ENCODE measurements at regions not wholly inside any gene's neighbourhood (a gene's known extent, or its start where the extent isn't known, plus 50 kb on each side); places are given as distances from the start of the nearest gene placed in this dataset.

DNA sequence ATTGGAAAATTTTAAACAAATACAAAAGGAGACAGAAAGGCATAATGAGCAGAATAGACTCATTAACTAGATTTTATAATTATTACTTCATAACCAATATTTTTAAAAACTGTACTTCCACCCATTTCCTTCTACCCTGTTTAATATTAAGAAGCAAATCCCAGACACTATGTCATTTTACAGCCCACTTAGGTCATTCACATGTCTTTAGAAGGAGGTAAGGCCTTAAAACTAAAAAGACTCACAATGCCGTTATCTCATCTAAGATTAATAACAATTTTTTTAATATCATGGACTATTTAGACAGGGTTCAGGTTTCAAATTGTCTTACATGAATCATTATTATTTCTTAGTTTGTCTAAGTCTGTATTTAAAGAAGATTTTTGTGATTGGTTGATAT, 217.2 kb downstream of the NFKBIZ start:
- Mint-ChIP-seq H3K9me3 (peaks cover 5% of the 10 kb centered on the region), H3K4me3 (no peak overlapping the region), H3K27ac (no peak overlapping the region), H3K4me1 (no peaks in the 10 kb centered on the region), H3K27me3 (ENCODE audit: insufficient read depth) (peaks cover 2% of the 10 kb centered on the region), H3K36me3 (ENCODE audit: low read depth) (no peaks in the 10 kb centered on the region)
- no peaks in the 10 kb centered on the region for H3K36me3 ChIP-seq (ENCODE audit: control insufficient read depth, insufficient read depth, low read length)
- H3K9ac ChIP-seq (ENCODE audit: extremely low read depth, low read length, poor library complexity, severe bottlenecking), result no peak overlapping the region
- TF ChIP-seq, protein P1, sequence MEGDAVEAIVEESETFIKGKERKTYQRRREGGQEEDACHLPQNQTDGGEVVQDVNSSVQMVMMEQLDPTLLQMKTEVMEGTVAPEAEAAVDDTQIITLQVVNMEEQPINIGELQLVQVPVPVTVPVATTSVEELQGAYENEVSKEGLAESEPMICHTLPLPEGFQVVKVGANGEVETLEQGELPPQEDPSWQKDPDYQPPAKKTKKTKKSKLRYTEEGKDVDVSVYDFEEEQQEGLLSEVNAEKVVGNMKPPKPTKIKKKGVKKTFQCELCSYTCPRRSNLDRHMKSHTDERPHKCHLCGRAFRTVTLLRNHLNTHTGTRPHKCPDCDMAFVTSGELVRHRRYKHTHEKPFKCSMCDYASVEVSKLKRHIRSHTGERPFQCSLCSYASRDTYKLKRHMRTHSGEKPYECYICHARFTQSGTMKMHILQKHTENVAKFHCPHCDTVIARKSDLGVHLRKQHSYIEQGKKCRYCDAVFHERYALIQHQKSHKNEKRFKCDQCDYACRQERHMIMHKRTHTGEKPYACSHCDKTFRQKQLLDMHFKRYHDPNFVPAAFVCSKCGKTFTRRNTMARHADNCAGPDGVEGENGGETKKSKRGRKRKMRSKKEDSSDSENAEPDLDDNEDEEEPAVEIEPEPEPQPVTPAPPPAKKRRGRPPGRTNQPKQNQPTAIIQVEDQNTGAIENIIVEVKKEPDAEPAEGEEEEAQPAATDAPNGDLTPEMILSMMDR (conservative IDR thresholded peaks at IDR 0.05), result no peak
- no peaks in the 10 kb centered on the region for H3K27me3 ChIP-seq (ENCODE audit: control insufficient read depth, insufficient read depth, low read length, poor library complexity, severe bottlenecking)
- H3K27ac ChIP-seq (ENCODE audit: low read depth, low read length), result no peak overlapping the region
- no peak for DNase-seq
- no peak overlapping the region for H3K4me3 ChIP-seq (ENCODE audit: low read length)
- H3K4me1 ChIP-seq (ENCODE audit: control insufficient read depth, insufficient read depth, low read length), result no peaks in the 10 kb centered on the region
- WGBS, 2 experiments (ENCODE audit: insufficient coverage in 1 of 2, insufficient read length in 1 of 2), result 100% methylated on average over 1 of the region's 1 CpG; no CpG with 5 or more reads in 1 of the 2 experiments
- H3K9me3 ChIP-seq (ENCODE audit: control insufficient read depth, low read length), result no peaks in the 10 kb centered on the region

DNA sequence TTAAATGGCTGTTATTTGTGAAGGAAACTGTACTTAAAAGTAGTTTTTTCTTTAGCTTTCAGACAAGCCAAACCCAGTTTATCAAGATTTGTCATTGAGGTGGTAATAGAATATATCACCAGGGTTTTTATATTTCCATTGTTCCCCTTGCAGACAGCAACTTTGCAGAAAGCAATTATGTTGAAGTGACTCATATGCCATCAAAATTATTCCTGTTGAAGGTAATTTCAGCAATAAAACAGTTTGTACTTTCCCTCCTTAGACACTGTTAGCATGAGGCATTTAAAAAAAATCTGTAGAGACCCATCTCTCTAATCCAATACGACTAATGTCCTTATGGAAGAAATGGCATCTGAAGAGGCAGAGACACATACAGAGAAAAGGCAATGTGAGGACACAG, 219.0 kb downstream of the NFKBIZ start:
- Histone ChIP-seq H3K27ac (ENCODE audit: low read depth, low read length) (no peak overlapping the region), H3K4me1 (ENCODE audit: control insufficient read depth, insufficient read depth, low read length) (no peaks in the 10 kb centered on the region), H3K9ac (ENCODE audit: extremely low read depth, low read length, poor library complexity, severe bottlenecking) (no peak overlapping the region), H3K36me3 (ENCODE audit: control insufficient read depth, insufficient read depth, low read length) (no peaks in the 10 kb centered on the region), H3K9me3 (ENCODE audit: control insufficient read depth, low read length) (no peaks in the 10 kb centered on the region), H3K4me3 (ENCODE audit: low read length) (no peak overlapping the region), H3K27me3 (ENCODE audit: control insufficient read depth, insufficient read depth, low read length, poor library complexity, severe bottlenecking) (no peaks in the 10 kb centered on the region)
- H3K9me3 Mint-ChIP-seq, result peaks cover 5% of the 10 kb centered on the region
- WGBS, 2 experiments (ENCODE audit: insufficient coverage in 1 of 2, insufficient read length in 1 of 2), result 95% methylated on average over 1 of the region's 1 CpG; no CpG with 5 or more reads in 1 of the 2 experiments
- no peaks in the 10 kb centered on the region for H3K4me1 Mint-ChIP-seq
- TF ChIP-seq, protein P1 (conservative IDR thresholded peaks at IDR 0.05), result no peak
- no peak overlapping the region for H3K4me3 Mint-ChIP-seq
- no peak for DNase-seq
- H3K27me3 Mint-ChIP-seq (ENCODE audit: insufficient read depth), result peaks cover 2% of the 10 kb centered on the region
- H3K36me3 Mint-ChIP-seq (ENCODE audit: low read depth), result no peaks in the 10 kb centered on the region
- H3K27ac Mint-ChIP-seq, result no peak overlapping the region

DNA sequence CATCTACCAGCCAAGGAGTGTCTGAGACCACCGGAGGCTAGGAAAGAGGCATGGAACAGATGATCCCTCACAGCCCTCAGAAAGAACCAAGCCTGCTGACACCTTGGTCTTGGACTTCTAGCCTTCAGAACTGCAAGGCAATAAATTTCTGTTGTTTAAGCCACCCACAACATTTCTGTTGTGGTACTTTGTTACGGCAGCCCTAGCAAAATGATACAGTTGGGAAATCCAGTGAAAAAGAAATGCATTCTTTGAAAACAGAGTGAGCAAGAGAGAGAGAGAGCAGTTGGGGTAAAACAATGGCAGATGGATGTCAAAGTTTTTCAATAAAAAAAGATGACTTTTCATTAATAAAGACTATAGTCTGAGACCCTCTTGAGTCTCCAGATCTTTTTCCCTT, 219.4 kb downstream of the NFKBIZ start:
- Histone ChIP-seq H3K9me3 (ENCODE audit: control insufficient read depth, low read length) (no peaks in the 10 kb centered on the region), H3K36me3 (ENCODE audit: control insufficient read depth, insufficient read depth, low read length) (no peaks in the 10 kb centered on the region), H3K27me3 (ENCODE audit: control insufficient read depth, insufficient read depth, low read length, poor library complexity, severe bottlenecking) (no peaks in the 10 kb centered on the region), H3K27ac (ENCODE audit: low read depth, low read length) (no peak overlapping the region), H3K4me3 (ENCODE audit: low read length) (no peak overlapping the region), H3K9ac (ENCODE audit: extremely low read depth, low read length, poor library complexity, severe bottlenecking) (no peak overlapping the region), H3K4me1 (ENCODE audit: control insufficient read depth, insufficient read depth, low read length) (no peaks in the 10 kb centered on the region)
- H3K36me3 Mint-ChIP-seq (ENCODE audit: low read depth), result no peaks in the 10 kb centered on the region
- DNase-seq, result no peak
- H3K9me3 Mint-ChIP-seq, result peaks cover 5% of the 10 kb centered on the region
- no peak overlapping the region for H3K4me3 Mint-ChIP-seq
- H3K4me1 Mint-ChIP-seq, result no peaks in the 10 kb centered on the region
- TF ChIP-seq, protein P1 (conservative IDR thresholded peaks at IDR 0.05), result no peak
- no peak overlapping the region for H3K27ac Mint-ChIP-seq
- peaks cover 2% of the 10 kb centered on the region for H3K27me3 Mint-ChIP-seq (ENCODE audit: insufficient read depth)
- 80 to 95% methylated on average over 1 to 2 of the region's 2 CpGs for WGBS, 2 experiments (ENCODE audit: insufficient coverage in 1 of 2, insufficient read length in 1 of 2)

Measured in endodermal cell (in vitro differentiated cells).